ENCODE measurements at regions not wholly inside any gene's neighbourhood (a gene's known extent, or its start where the extent isn't known, plus 50 kb on each side); places are given as distances from the start of the nearest gene placed in this dataset.

DNA sequence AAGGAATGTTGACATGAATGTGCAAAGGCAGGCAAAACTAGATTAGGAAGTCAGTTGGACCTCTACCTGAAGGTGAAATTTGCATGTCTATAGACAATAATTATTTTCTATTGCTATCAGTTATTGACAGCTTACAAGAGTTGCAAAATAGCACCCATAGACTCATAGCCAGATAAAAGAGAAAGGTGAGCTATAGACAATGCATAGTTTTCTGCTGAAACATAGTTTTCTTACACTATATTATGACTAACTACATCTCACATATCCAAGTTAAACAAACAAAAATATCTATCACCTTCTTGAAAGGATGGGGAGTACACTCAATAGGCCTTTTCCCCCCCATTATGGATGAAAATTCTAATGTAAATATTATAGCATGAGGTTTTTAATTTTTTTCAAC is 305.0 kb downstream of the PTH2R start:
- no peak for TF ChIP-seq EGR1 (IDR thresholded peaks at IDR 0.05; ENCODE audit: borderline replicate concordance, low read depth, low read length)
- TF ChIP-seq YY1 (IDR thresholded peaks at IDR 0.05; ENCODE audit: low read depth, low read length): no peak
- no peak for TF ChIP-seq GTF2F1 (IDR thresholded peaks at IDR 0.05; ENCODE audit: borderline replicate concordance, low read depth, low read length)
- no peak for TF ChIP-seq CHD2 (IDR thresholded peaks at IDR 0.05; ENCODE audit: low read length)
- no peak for TF ChIP-seq TBP (IDR thresholded peaks at IDR 0.05; ENCODE audit: low read depth, low read length)
- TF ChIP-seq, protein P1, sequence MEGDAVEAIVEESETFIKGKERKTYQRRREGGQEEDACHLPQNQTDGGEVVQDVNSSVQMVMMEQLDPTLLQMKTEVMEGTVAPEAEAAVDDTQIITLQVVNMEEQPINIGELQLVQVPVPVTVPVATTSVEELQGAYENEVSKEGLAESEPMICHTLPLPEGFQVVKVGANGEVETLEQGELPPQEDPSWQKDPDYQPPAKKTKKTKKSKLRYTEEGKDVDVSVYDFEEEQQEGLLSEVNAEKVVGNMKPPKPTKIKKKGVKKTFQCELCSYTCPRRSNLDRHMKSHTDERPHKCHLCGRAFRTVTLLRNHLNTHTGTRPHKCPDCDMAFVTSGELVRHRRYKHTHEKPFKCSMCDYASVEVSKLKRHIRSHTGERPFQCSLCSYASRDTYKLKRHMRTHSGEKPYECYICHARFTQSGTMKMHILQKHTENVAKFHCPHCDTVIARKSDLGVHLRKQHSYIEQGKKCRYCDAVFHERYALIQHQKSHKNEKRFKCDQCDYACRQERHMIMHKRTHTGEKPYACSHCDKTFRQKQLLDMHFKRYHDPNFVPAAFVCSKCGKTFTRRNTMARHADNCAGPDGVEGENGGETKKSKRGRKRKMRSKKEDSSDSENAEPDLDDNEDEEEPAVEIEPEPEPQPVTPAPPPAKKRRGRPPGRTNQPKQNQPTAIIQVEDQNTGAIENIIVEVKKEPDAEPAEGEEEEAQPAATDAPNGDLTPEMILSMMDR (IDR thresholded peaks at IDR 0.05; ENCODE audit: control extremely low read depth in 1 of 3, insufficient read depth in 1 of 3, low read depth in 1 of 3, low read length in 3 of 3): no peak
- no peak for TF ChIP-seq SP1 (IDR thresholded peaks at IDR 0.05; ENCODE audit: low read depth, low read length)
- no peak for TF ChIP-seq EP300 (IDR thresholded peaks at IDR 0.05; ENCODE audit: borderline replicate concordance in 1 of 2, low read depth in 2 of 2, low read length in 2 of 2)
- TF ChIP-seq EZH2 (IDR thresholded peaks at IDR 0.05; ENCODE audit: low read depth, low read length, severe bottlenecking): no peak
